Rectal smooth muscle tissue (tissue), 1 donor: ENCODE measurements at regions not wholly inside any gene's neighbourhood (a gene's known extent, or its start where the extent isn't known, plus 50 kb on each side); places are given as distances from the start of the nearest gene placed in this dataset.

Experiments
- H3K27ac ChIP-seq: one replicate; pipeline ENCODE4 v1.7.0; 2013; ENCODE audit warnings: low read depth, low read length, inconsistent platforms
- H3K27me3 ChIP-seq: one replicate; pipeline ENCODE4 v1.7.0; 2013; ENCODE audit warnings: low read length; ENCODE audit not compliant: control insufficient read depth, insufficient read depth
- H3K36me3 ChIP-seq: one replicate; pipeline ENCODE4 v1.7.0; 2013; ENCODE audit warnings: low read length; ENCODE audit not compliant: control insufficient read depth, insufficient read depth
- H3K4me1 ChIP-seq: one replicate; pipeline ENCODE4 v1.7.0; 2013; ENCODE audit warnings: low read length; ENCODE audit not compliant: control insufficient read depth, insufficient read depth
- H3K4me3 ChIP-seq: one replicate; pipeline ENCODE4 v1.7.0; 2013; ENCODE audit warnings: low read length
- H3K9ac ChIP-seq: one replicate; pipeline ENCODE4 v1.7.0; 2013; ENCODE audit warnings: low read length

GRCh38 chr6:144714021-144714712 lies 429.0 kb downstream of the UTRN start:
- Histone ChIP-seq H3K27ac (no peak overlapping the region), H3K27me3 (no peaks in the 10 kb centered on the region), H3K9ac (no peak overlapping the region), H3K4me3 (no peak overlapping the region), H3K4me1 (peaks cover 13% of the 10 kb centered on the region), H3K36me3 (no peaks in the 10 kb centered on the region)

GRCh38 chr6:144715344-144715743 lies 430.2 kb downstream of the UTRN start:
- Histone ChIP-seq H3K9ac (no peak overlapping the region), H3K36me3 (no peaks in the 10 kb centered on the region), H3K4me3 (no peak overlapping the region), H3K27me3 (no peaks in the 10 kb centered on the region), H3K4me1 (peaks cover 13% of the 10 kb centered on the region), H3K27ac (no peak overlapping the region)

- Histone ChIP-seq H3K4me3 (no peak overlapping the region), H3K9ac (no peak overlapping the region), H3K27ac (no peak overlapping the region), H3K36me3 (no peaks in the 10 kb centered on the region), H3K4me1 (peaks cover 7% of the 10 kb centered on the region), H3K27me3 (no peaks in the 10 kb centered on the region)
Measured at GRCh38 chr6:144718431-144718830, 433.3 kb downstream of the UTRN start.

GRCh38 chr6:144721232-144721631 lies 436.1 kb downstream of the UTRN start:
- Histone ChIP-seq H3K27ac (no peak overlapping the region), H3K27me3 (no peaks in the 10 kb centered on the region), H3K9ac (no peak overlapping the region), H3K36me3 (no peaks in the 10 kb centered on the region), H3K4me1 (no peaks in the 10 kb centered on the region), H3K4me3 (no peak overlapping the region)

DNA sequence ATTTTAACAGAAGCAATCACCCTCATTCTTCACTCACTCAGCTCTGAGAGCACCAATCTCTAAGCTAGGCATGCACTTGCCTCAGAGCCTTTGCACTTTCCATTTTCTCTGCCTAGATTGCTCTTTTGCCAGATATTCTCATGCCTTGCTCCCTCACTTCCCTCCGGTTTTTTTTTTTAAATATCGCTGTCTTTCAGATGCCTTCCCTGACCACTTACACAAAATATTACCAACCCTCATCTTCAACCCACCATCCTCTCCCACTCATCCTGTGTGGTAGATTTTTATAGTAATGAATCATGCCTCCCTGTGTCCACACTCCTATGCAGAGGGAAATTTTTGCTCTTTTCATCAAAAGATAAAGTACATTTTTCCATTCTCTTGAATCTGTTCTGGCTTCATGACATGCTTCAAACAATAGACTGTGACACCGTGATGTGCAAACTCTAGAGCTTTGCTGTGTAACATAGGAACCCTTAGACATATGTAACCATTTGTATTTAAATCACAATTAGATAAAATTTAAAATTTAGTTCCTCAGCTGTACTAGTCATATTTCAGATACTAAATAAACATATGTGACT lies 437.1 kb downstream of the UTRN start:
- H3K9ac ChIP-seq, result no peak overlapping the region
- H3K36me3 ChIP-seq, result no peaks in the 10 kb centered on the region
- H3K27ac ChIP-seq, result no peak overlapping the region
- no peak overlapping the region for H3K4me3 ChIP-seq
- H3K4me1 ChIP-seq, result no peaks in the 10 kb centered on the region
- H3K27me3 ChIP-seq, result no peaks in the 10 kb centered on the region

- no peaks in the 10 kb centered on the region for H3K4me1 ChIP-seq
- no peaks in the 10 kb centered on the region for H3K36me3 ChIP-seq
- H3K9ac ChIP-seq, result no peak overlapping the region
- H3K27me3 ChIP-seq, result no peaks in the 10 kb centered on the region
- no peak overlapping the region for H3K27ac ChIP-seq
- H3K4me3 ChIP-seq, result no peak overlapping the region
Measured at GRCh38 chr6:144722925-144723324, 437.8 kb downstream of the UTRN start.

DNA sequence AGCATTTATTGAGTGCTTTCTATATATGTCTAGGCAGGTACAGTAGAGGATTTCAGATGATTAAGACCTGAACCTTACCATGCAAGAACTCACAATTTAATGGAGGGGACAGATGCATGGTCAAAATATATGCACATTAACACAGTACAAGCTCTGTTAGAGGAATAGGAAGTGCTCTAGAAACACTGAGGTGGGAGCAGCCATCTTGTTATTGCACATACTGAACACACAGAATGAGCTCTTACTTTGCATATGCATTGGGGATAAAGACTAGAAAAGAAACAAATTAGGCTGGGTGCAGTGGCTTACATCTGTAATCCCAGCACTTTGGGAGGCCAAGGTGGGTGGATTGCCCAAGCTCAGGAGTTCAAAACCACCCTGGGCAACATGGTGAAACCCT lies 438.3 kb downstream of the UTRN start:
- Histone ChIP-seq H3K27ac (no peak overlapping the region), H3K4me1 (no peaks in the 10 kb centered on the region), H3K36me3 (no peaks in the 10 kb centered on the region), H3K4me3 (no peak overlapping the region), H3K27me3 (no peaks in the 10 kb centered on the region), H3K9ac (no peak overlapping the region)

GRCh38 chr6:144724818-144725217 lies 439.7 kb downstream of the UTRN start:
- H3K27me3 ChIP-seq, result no peaks in the 10 kb centered on the region
- no peak overlapping the region for H3K27ac ChIP-seq
- no peak overlapping the region for H3K4me3 ChIP-seq
- no peaks in the 10 kb centered on the region for H3K4me1 ChIP-seq
- no peaks in the 10 kb centered on the region for H3K36me3 ChIP-seq
- H3K9ac ChIP-seq, result no peak overlapping the region

GRCh38 chr6:144725736-144726522 lies 440.8 kb downstream of the UTRN start:
- no peak overlapping the region for H3K27ac ChIP-seq
- H3K27me3 ChIP-seq, result no peaks in the 10 kb centered on the region
- no peaks in the 10 kb centered on the region for H3K36me3 ChIP-seq
- no peaks in the 10 kb centered on the region for H3K4me1 ChIP-seq
- no peak overlapping the region for H3K9ac ChIP-seq
- H3K4me3 ChIP-seq, result no peak overlapping the region

GRCh38 chr6:144728804-144729203 lies 443.7 kb downstream of the UTRN start:
- no peaks in the 10 kb centered on the region for H3K4me1 ChIP-seq
- H3K4me3 ChIP-seq, result no peak overlapping the region
- no peaks in the 10 kb centered on the region for H3K36me3 ChIP-seq
- H3K27me3 ChIP-seq, result no peaks in the 10 kb centered on the region
- no peak overlapping the region for H3K27ac ChIP-seq
- H3K9ac ChIP-seq, result no peak overlapping the region

DNA sequence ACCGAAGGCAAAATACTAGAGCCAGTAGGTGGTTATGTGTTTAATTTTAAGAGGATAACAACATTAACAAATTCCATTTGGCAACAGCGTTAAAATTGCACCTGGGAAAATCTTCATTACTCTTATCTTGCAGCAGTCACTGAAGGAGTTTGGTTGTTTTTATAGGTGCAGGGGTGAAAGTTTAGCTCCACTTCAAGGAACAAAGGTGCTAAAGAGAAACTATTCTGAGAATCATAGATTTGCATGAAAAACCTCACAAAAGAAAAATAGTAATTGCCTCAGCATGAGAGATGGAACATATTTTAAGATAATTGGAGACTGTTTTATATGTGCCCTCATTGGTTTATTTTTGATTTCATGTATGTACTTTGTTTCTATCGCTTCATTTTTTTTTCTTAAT lies 444.4 kb downstream of the UTRN start:
- no peak overlapping the region for H3K27ac ChIP-seq
- no peaks in the 10 kb centered on the region for H3K4me1 ChIP-seq
- no peak overlapping the region for H3K9ac ChIP-seq
- no peak overlapping the region for H3K4me3 ChIP-seq
- H3K36me3 ChIP-seq, result no peaks in the 10 kb centered on the region
- H3K27me3 ChIP-seq, result no peaks in the 10 kb centered on the region

DNA sequence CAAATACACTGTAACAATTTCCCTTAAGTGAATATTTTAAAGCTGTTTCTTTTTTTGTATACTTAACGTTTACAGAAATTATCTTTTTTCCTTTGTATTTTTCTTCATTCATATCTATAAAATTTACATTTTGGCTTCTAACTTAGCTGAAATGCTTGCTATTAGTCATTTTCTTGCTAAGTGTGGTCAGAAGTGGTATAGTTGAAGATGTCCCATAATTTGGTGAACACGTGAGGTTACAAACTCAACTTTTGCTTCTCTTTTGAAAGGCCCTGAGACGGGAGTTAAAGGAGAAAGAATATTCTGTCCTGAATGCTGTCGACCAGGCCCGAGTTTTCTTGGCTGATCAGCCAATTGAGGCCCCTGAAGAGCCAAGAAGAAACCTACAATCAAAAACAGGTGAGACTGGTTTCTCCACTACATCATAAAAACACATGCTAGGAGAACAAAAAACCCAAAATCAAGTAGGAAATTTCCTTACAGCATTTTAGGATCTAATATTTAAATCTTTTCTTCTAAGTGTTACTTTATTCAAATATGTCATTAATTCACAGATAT lies 445.0 kb downstream of the UTRN start:
- Histone ChIP-seq H3K4me3 (no peak overlapping the region), H3K27me3 (no peaks in the 10 kb centered on the region), H3K9ac (no peak overlapping the region), H3K4me1 (no peaks in the 10 kb centered on the region), H3K36me3 (peaks cover 2% of the 10 kb centered on the region), H3K27ac (no peak overlapping the region)
